ENCODE measurements at regions not wholly inside any gene's neighbourhood (a gene's known extent, or its start where the extent isn't known, plus 50 kb on each side); places are given as distances from the start of the nearest gene placed in this dataset.

DNA sequence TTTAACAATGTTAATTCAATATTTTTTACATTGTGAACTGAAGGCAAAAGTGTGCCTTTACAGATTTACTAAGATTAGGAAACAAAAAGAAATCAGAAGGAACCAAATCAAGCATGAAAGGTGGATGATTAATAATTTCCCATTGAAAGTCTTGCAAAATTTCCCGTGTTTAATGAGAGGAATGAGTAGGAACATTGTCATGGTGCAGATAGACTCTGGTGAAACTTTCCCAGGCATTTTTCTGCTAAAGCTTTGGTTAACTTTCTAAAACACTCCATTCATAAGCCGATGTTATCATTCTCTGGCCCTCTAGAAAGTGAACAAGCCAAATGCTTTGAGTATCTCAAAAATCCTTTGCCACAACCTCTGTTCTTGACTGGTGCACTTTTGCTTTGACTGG, 1522.8 kb upstream of the PABPC4L start:
- H3K4me1 ChIP-seq (ENCODE audit: control insufficient read depth, low read length) = no peaks in the 10 kb centered on the region
- H3K27ac ChIP-seq (ENCODE audit: low read depth, low read length) = no peak overlapping the region
- H3K27me3 ChIP-seq (ENCODE audit: control insufficient read depth, low read length) = no peaks in the 10 kb centered on the region
- no peaks in the 10 kb centered on the region for H3K9me3 ChIP-seq (ENCODE audit: control insufficient read depth, insufficient read depth, low read length)
- no peak overlapping the region for H3K4me2 ChIP-seq (ENCODE audit: low read length)
- TF ChIP-seq, protein P1, sequence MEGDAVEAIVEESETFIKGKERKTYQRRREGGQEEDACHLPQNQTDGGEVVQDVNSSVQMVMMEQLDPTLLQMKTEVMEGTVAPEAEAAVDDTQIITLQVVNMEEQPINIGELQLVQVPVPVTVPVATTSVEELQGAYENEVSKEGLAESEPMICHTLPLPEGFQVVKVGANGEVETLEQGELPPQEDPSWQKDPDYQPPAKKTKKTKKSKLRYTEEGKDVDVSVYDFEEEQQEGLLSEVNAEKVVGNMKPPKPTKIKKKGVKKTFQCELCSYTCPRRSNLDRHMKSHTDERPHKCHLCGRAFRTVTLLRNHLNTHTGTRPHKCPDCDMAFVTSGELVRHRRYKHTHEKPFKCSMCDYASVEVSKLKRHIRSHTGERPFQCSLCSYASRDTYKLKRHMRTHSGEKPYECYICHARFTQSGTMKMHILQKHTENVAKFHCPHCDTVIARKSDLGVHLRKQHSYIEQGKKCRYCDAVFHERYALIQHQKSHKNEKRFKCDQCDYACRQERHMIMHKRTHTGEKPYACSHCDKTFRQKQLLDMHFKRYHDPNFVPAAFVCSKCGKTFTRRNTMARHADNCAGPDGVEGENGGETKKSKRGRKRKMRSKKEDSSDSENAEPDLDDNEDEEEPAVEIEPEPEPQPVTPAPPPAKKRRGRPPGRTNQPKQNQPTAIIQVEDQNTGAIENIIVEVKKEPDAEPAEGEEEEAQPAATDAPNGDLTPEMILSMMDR (IDR thresholded peaks at IDR 0.05; ENCODE audit: low read depth, low read length, poor library complexity, severe bottlenecking) = no peak
- no peak for TF ChIP-seq EZH2phosphoT487 (IDR thresholded peaks at IDR 0.05; ENCODE audit: borderline replicate concordance, low read length)
- H3K79me2 ChIP-seq (ENCODE audit: control insufficient read depth, low read length) = no peaks in the 10 kb centered on the region
- no peaks in the 10 kb centered on the region for H3K9me2 ChIP-seq (replicated peaks; ENCODE audit: control insufficient read depth, low read length)
- H3K4me3 ChIP-seq (ENCODE audit: low read length) = no peak overlapping the region
- H3K36me3 ChIP-seq (ENCODE audit: control insufficient read depth, low read length) = no peaks in the 10 kb centered on the region
- H3F3A ChIP-seq (ENCODE audit: control insufficient read depth, insufficient read depth) = no peaks in the 10 kb centered on the region
- H4K20me1 ChIP-seq (ENCODE audit: control insufficient read depth, insufficient read depth, low read depth, low read length) = no peaks in the 10 kb centered on the region

DNA sequence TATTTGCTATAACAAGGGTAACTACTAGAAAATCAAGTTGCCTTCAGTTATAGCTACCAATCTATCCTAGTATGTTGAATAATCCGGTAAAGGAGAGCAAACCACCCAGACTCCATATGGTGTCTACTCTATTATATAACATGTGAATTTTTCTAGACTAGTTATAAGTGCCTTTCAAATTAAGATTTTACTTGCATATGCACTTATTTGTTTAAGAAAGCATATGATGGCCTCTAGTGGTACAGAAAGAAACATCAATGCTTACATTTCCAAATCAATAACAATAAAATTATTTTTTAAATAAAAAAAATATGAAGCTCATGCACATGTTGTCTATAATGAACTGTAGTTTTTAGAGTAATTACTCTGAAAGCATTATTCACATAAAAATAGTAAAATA, 1516.4 kb upstream of the PABPC4L start:
- H3K27me3 ChIP-seq (ENCODE audit: control insufficient read depth, low read length) = no peaks in the 10 kb centered on the region
- H3K4me3 ChIP-seq (ENCODE audit: low read length) = no peak overlapping the region
- no peaks in the 10 kb centered on the region for H4K20me1 ChIP-seq (ENCODE audit: control insufficient read depth, insufficient read depth, low read depth, low read length)
- TF ChIP-seq, protein P1 (IDR thresholded peaks at IDR 0.05; ENCODE audit: low read depth, low read length, poor library complexity, severe bottlenecking) = no peak
- no peak for TF ChIP-seq EZH2phosphoT487 (IDR thresholded peaks at IDR 0.05; ENCODE audit: borderline replicate concordance, low read length)
- H3K9me2 ChIP-seq (replicated peaks; ENCODE audit: control insufficient read depth, low read length) = no peaks in the 10 kb centered on the region
- H3K79me2 ChIP-seq (ENCODE audit: control insufficient read depth, low read length) = no peaks in the 10 kb centered on the region
- no peaks in the 10 kb centered on the region for H3K4me1 ChIP-seq (ENCODE audit: control insufficient read depth, low read length)
- H3K4me2 ChIP-seq (ENCODE audit: low read length) = no peak overlapping the region
- no peak overlapping the region for H3K27ac ChIP-seq (ENCODE audit: low read depth, low read length)
- H3K9me3 ChIP-seq (ENCODE audit: control insufficient read depth, insufficient read depth, low read length) = no peaks in the 10 kb centered on the region
- H3F3A ChIP-seq (ENCODE audit: control insufficient read depth, insufficient read depth) = no peaks in the 10 kb centered on the region
- H3K36me3 ChIP-seq (ENCODE audit: control insufficient read depth, low read length) = no peaks in the 10 kb centered on the region

DNA sequence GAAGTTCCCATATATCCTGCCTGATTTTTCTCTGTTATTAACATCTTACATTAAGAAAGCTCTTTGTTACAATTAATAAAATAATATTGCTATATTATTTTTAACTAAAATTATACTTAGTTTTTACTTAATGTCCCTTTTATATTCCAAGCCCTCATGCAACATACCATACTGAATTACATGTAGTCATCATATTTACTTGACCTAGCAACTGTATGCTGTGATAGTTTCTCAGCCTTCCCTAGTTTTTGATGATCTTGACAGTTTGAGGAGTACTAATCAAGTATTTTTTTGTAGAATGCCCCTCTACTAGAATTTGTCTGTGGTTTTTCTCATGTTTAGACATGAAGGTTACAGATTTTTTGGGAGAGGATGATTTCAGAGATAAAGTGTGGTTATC, 1503.8 kb upstream of the PABPC4L start:
- H3K36me3 ChIP-seq (ENCODE audit: control insufficient read depth, low read length) = no peaks in the 10 kb centered on the region
- H3K79me2 ChIP-seq (ENCODE audit: control insufficient read depth, low read length) = no peaks in the 10 kb centered on the region
- H3F3A ChIP-seq (ENCODE audit: control insufficient read depth, insufficient read depth) = no peaks in the 10 kb centered on the region
- no peaks in the 10 kb centered on the region for H4K20me1 ChIP-seq (ENCODE audit: control insufficient read depth, insufficient read depth, low read depth, low read length)
- H3K4me2 ChIP-seq (ENCODE audit: low read length) = no peak overlapping the region
- no peaks in the 10 kb centered on the region for H3K4me1 ChIP-seq (ENCODE audit: control insufficient read depth, low read length)
- H3K4me3 ChIP-seq (ENCODE audit: low read length) = no peak overlapping the region
- H3K9me2 ChIP-seq (replicated peaks; ENCODE audit: control insufficient read depth, low read length) = no peaks in the 10 kb centered on the region
- no peaks in the 10 kb centered on the region for H3K9me3 ChIP-seq (ENCODE audit: control insufficient read depth, insufficient read depth, low read length)
- TF ChIP-seq EZH2phosphoT487 (IDR thresholded peaks at IDR 0.05; ENCODE audit: borderline replicate concordance, low read length) = no peak
- TF ChIP-seq, protein P1 (IDR thresholded peaks at IDR 0.05; ENCODE audit: low read depth, low read length, poor library complexity, severe bottlenecking) = no peak
- H3K27ac ChIP-seq (ENCODE audit: low read depth, low read length) = no peak overlapping the region
- no peaks in the 10 kb centered on the region for H3K27me3 ChIP-seq (ENCODE audit: control insufficient read depth, low read length)

DNA sequence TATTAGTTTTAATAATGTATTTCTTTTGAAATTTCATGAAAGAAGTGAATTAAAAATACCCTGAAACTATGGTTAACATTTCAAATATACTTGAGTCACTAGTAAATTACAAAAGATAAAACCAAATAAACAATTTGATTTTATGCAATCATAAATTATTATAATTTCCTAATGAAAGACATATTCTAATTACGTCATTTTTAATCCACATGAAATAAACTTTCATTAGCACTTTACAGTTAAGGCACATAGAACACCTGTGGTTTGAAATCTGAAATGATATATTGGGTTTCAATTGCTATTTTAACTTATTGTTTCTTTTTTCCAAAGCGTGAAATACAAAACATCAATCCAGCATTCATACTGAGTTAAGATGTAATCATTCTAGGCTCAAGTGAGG, 1492.5 kb upstream of the PABPC4L start:
- Histone ChIP-seq H3K27ac (ENCODE audit: low read depth, low read length) (no peak overlapping the region), H3K4me1 (ENCODE audit: control insufficient read depth, low read length) (no peaks in the 10 kb centered on the region), H3K9me2 (replicated peaks; ENCODE audit: control insufficient read depth, low read length) (no peaks in the 10 kb centered on the region), H3F3A (ENCODE audit: control insufficient read depth, insufficient read depth) (no peaks in the 10 kb centered on the region), H3K9me3 (ENCODE audit: control insufficient read depth, insufficient read depth, low read length) (no peaks in the 10 kb centered on the region), H4K20me1 (ENCODE audit: control insufficient read depth, insufficient read depth, low read depth, low read length) (no peaks in the 10 kb centered on the region), H3K79me2 (ENCODE audit: control insufficient read depth, low read length) (no peaks in the 10 kb centered on the region), H3K36me3 (ENCODE audit: control insufficient read depth, low read length) (no peaks in the 10 kb centered on the region), H3K4me2 (ENCODE audit: low read length) (no peak overlapping the region), H3K4me3 (ENCODE audit: low read length) (no peak overlapping the region), H3K27me3 (ENCODE audit: control insufficient read depth, low read length) (no peaks in the 10 kb centered on the region)
- TF ChIP-seq, protein P1 (IDR thresholded peaks at IDR 0.05; ENCODE audit: low read depth, low read length, poor library complexity, severe bottlenecking) = no peak
- no peak for TF ChIP-seq EZH2phosphoT487 (IDR thresholded peaks at IDR 0.05; ENCODE audit: borderline replicate concordance, low read length)
